ENCODE measurements at regions not wholly inside any gene's neighbourhood (a gene's known extent, or its start where the extent isn't known, plus 50 kb on each side); places are given as distances from the start of the nearest gene placed in this dataset.

DNA sequence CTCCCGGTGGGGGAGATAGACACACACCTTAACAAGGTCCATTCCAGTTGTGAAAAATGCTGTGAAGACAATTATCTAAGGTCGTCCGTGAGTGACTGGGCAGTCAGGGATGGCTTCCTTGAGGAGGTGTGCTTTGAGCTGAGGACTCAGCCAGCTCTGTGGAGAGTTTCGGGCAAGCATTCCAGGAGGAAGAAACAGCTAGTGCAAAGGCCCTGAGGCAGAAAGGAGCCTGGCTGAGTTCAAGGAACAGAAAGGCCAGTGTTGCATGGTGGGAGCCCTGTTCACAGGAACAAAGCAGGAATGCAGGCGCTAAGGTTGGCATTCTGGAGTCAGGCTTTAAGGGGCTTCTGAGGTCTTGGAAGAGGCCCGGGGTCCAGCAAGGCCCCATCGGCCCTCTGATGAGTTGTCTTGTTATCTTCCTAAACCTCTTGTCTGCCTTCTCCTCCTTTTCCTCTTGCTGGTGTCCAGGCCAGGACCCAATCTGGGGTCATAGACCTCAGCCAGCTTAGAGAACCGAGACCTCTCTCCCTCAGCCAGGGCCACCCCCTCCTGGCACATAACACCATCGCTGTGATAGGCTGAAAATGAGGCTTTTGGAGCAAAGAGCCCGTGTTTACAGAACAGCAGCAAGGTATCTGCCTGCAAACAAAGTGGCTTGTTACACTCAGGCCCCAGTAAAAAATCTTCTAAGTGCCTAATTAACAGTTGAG, 270.2 kb upstream of the MVB12B start:
- TF ChIP-seq CREB1 (IDR thresholded peaks at IDR 0.05; ENCODE audit: low read depth) (no peak), PRDM15 (CRISPR knock-in tag; IDR thresholded peaks at IDR 0.05) (no peak), PKNOX1 (IDR thresholded peaks at IDR 0.05) (no peak), FOXK2 (IDR thresholded peaks at IDR 0.05) (no peak), POLR2AphosphoS5 (IDR thresholded peaks at IDR 0.05; ENCODE audit: low read length) (no peak), POLR2A (IDR thresholded peaks at IDR 0.05; ENCODE audit: low read depth, low read length) (no peak), CTCF (IDR thresholded peaks at IDR 0.05 in 2 of 3, conservative IDR thresholded peaks at IDR 0.05 in 1 of 3; ENCODE audit: control insufficient read depth in 2 of 3, extremely low read depth in 1 of 3, insufficient read depth in 1 of 3, low read depth in 3 of 3, low read length in 3 of 3) (no peak), NFYA (IDR thresholded peaks at IDR 0.05; ENCODE audit: borderline replicate concordance, low read depth, low read length) (no peak), TCF7 (IDR thresholded peaks at IDR 0.05; ENCODE audit: borderline replicate concordance) (no peak), NR2C2 (IDR thresholded peaks at IDR 0.05; ENCODE audit: borderline replicate concordance, control insufficient read depth, insufficient read length, low read depth) (no peak), ZZZ3 (IDR thresholded peaks at IDR 0.05; ENCODE audit: control insufficient read depth, insufficient read length, low read depth) (no peak), SP1 (IDR thresholded peaks at IDR 0.05; ENCODE audit: low read depth, low read length) (no peak), SIN3A (IDR thresholded peaks at IDR 0.05; ENCODE audit: low read depth, low read length) (no peak)

Data from GM12878 (cell line).